ENCODE measurements at regions not wholly inside any gene's neighbourhood (a gene's known extent, or its start where the extent isn't known, plus 50 kb on each side); places are given as distances from the start of the nearest gene placed in this dataset.

GRCh38 chr14:50008974-50009373, 107.4 kb downstream of the VCPKMT start:
- TF ChIP-seq CTCF (IDR thresholded peaks at IDR 0.05) (no peak), POLR2AphosphoS5 (IDR thresholded peaks at IDR 0.05; ENCODE audit: low read depth, low read length) (no peak), TCF7L2 (IDR thresholded peaks at IDR 0.05; ENCODE audit: low read depth, low read length) (no peak)

Data from Panc1 (cell line).